ENCODE measurements at regions not wholly inside any gene's neighbourhood (a gene's known extent, or its start where the extent isn't known, plus 50 kb on each side); places are given as distances from the start of the nearest gene placed in this dataset.

GRCh38 chrX:7286168-7286837, 138.3 kb upstream of the PUDP start:
- intact Hi-C loops (cut with DNase I): no loop called here
- H3K27me3 ChIP-seq: no peaks in the 10 kb centered on the region

GRCh38 chrX:7285765-7286164, 137.8 kb upstream of the PUDP start:
- no peaks in the 10 kb centered on the region for H3K36me3 ChIP-seq
- DNase-seq: no peak
- intact Hi-C loops (cut with DNase I): no loop called here
- no peaks in the 10 kb centered on the region for H3K9me3 ChIP-seq
- 90 to 95% methylated on average over 2 of the region's 2 CpGs for WGBS, 2 donors
- no peaks in the 10 kb centered on the region for H3K27me3 ChIP-seq
- H3K4me1 ChIP-seq: no peaks in the 10 kb centered on the region
- TF ChIP-seq POLR2A (IDR thresholded peaks at IDR 0.05) (no peak), CTCF (IDR thresholded peaks at IDR 0.05) (no peak)
- H3K4me3 ChIP-seq: no peak overlapping the region
- H3K27ac ChIP-seq: no peak overlapping the region

More at GRCh38 chrX:7286168-7286837, 138.3 kb upstream of the PUDP start:
- TF ChIP-seq CTCF (IDR thresholded peaks at IDR 0.05) (no peak), POLR2A (IDR thresholded peaks at IDR 0.05) (no peak)
- Histone ChIP-seq H3K4me1 (no peaks in the 10 kb centered on the region), H3K4me3 (no peak overlapping the region), H3K27ac (no peak overlapping the region), H3K9me3 (no peaks in the 10 kb centered on the region), H3K36me3 (no peaks in the 10 kb centered on the region)
- DNase-seq: no peak
- 60 to 68% methylated on average over 6 of the region's 6 CpGs for WGBS, 2 donors

GRCh38 chrX:7283741-7284140, 135.8 kb upstream of the PUDP start:
- no peaks in the 10 kb centered on the region for H3K4me1 ChIP-seq
- intact Hi-C loops (cut with DNase I): no loop called here
- H3K9me3 ChIP-seq: no peaks in the 10 kb centered on the region
- no peaks in the 10 kb centered on the region for H3K27me3 ChIP-seq
- DNase-seq: no peak
- H3K4me3 ChIP-seq: no peak overlapping the region
- WGBS, 2 donors: 45 to 85% methylated on average over 2 of the region's 2 CpGs
- H3K27ac ChIP-seq: no peak overlapping the region
- TF ChIP-seq CTCF (IDR thresholded peaks at IDR 0.05) (no peak), POLR2A (IDR thresholded peaks at IDR 0.05) (no peak)
- no peaks in the 10 kb centered on the region for H3K36me3 ChIP-seq

- no peak for DNase-seq
- Histone ChIP-seq H3K36me3 (no peaks in the 10 kb centered on the region), H3K27me3 (no peaks in the 10 kb centered on the region), H3K9me3 (no peaks in the 10 kb centered on the region), H3K4me1 (no peaks in the 10 kb centered on the region), H3K4me3 (no peak overlapping the region), H3K27ac (no peak overlapping the region)
- WGBS, 2 donors: 77 to 80% methylated on average over 2 of the region's 2 CpGs
- intact Hi-C loops (cut with DNase I): no loop called here
- TF ChIP-seq POLR2A (IDR thresholded peaks at IDR 0.05) (no peak), CTCF (IDR thresholded peaks at IDR 0.05) (no peak)
Measured at GRCh38 chrX:7280520-7280919, 132.6 kb upstream of the PUDP start.

- 61 to 63% methylated on average over 4 to 6 of the region's 6 CpGs for WGBS, 2 donors
- Histone ChIP-seq H3K4me1 (no peaks in the 10 kb centered on the region), H3K4me3 (no peak overlapping the region), H3K27me3 (no peaks in the 10 kb centered on the region), H3K9me3 (no peaks in the 10 kb centered on the region), H3K36me3 (no peaks in the 10 kb centered on the region), H3K27ac (no peak overlapping the region)
- intact Hi-C loops (cut with DNase I): no loop called here
- no peak for DNase-seq
- TF ChIP-seq POLR2A (IDR thresholded peaks at IDR 0.05) (no peak), CTCF (IDR thresholded peaks at IDR 0.05) (no peak)
Measured at GRCh38 chrX:7272346-7272745, 124.4 kb upstream of the PUDP start.

Data from esophagus squamous epithelium (tissue), 5 donors.